ENCODE measurements at regions not wholly inside any gene's neighbourhood (a gene's known extent, or its start where the extent isn't known, plus 50 kb on each side); places are given as distances from the start of the nearest gene placed in this dataset.

- no peak for DNase-seq (ENCODE audit: extremely low spot score in 2 of 2)
- H3K4me3 ChIP-seq = no peak overlapping the region
- TF ChIP-seq CTCF (IDR thresholded peaks at IDR 0.05) (no peak), POLR2AphosphoS5 (IDR thresholded peaks at IDR 0.05; ENCODE audit: insufficient read depth in 1 of 2, low read depth in 1 of 2) (no peak), POLR2A (IDR thresholded peaks at IDR 0.05) (no peak)
- H3K27me3 ChIP-seq = no peaks in the 10 kb centered on the region
- no peaks in the 10 kb centered on the region for H3K4me1 ChIP-seq
- H3K36me3 ChIP-seq = no peaks in the 10 kb centered on the region
- no peaks in the 10 kb centered on the region for H3K9me3 ChIP-seq
- no peak overlapping the region for H3K27ac ChIP-seq
- intact Hi-C loops (cut with DNase I) = no loop called here
Observed at GRCh38 chr5:84650429-84650828, 265.7 kb upstream of the EDIL3 start.

- Histone ChIP-seq H3K27me3 (no peaks in the 10 kb centered on the region), H3K27ac (no peak overlapping the region), H3K9me3 (no peaks in the 10 kb centered on the region), H3K4me1 (no peaks in the 10 kb centered on the region), H3K4me3 (no peak overlapping the region), H3K36me3 (no peaks in the 10 kb centered on the region)
- intact Hi-C loops (cut with DNase I) = no loop called here
- no peak for DNase-seq (ENCODE audit: extremely low spot score in 2 of 2)
- TF ChIP-seq POLR2A (IDR thresholded peaks at IDR 0.05) = no peak
- TF ChIP-seq CTCF (IDR thresholded peaks at IDR 0.05) = no peak
- TF ChIP-seq POLR2AphosphoS5 (IDR thresholded peaks at IDR 0.05; ENCODE audit: insufficient read depth in 1 of 2, low read depth in 1 of 2) = no peak
Observed at GRCh38 chr5:84647581-84647980, 262.9 kb upstream of the EDIL3 start.

GRCh38 chr5:84642795-84643194 is 258.1 kb upstream of the EDIL3 start:
- no peak for DNase-seq (ENCODE audit: extremely low spot score in 2 of 2)
- no peaks in the 10 kb centered on the region for H3K9me3 ChIP-seq
- intact Hi-C loops (cut with DNase I) = no loop called here
- no peaks in the 10 kb centered on the region for H3K4me1 ChIP-seq
- no peaks in the 10 kb centered on the region for H3K27me3 ChIP-seq
- no peak overlapping the region for H3K27ac ChIP-seq
- H3K36me3 ChIP-seq = no peaks in the 10 kb centered on the region
- TF ChIP-seq POLR2AphosphoS5 (IDR thresholded peaks at IDR 0.05; ENCODE audit: insufficient read depth in 1 of 2, low read depth in 1 of 2) = no peak
- no peak for TF ChIP-seq POLR2A (IDR thresholded peaks at IDR 0.05)
- no peak for TF ChIP-seq CTCF (IDR thresholded peaks at IDR 0.05)
- H3K4me3 ChIP-seq = no peak overlapping the region

GRCh38 chr5:84642324-84642723 is 257.6 kb upstream of the EDIL3 start:
- H3K4me3 ChIP-seq = no peak overlapping the region
- no peaks in the 10 kb centered on the region for H3K9me3 ChIP-seq
- intact Hi-C loops (cut with DNase I) = no loop called here
- no peak for TF ChIP-seq POLR2A (IDR thresholded peaks at IDR 0.05)
- no peak for TF ChIP-seq CTCF (IDR thresholded peaks at IDR 0.05)
- no peak for TF ChIP-seq POLR2AphosphoS5 (IDR thresholded peaks at IDR 0.05; ENCODE audit: insufficient read depth in 1 of 2, low read depth in 1 of 2)
- H3K27ac ChIP-seq = no peak overlapping the region
- no peaks in the 10 kb centered on the region for H3K36me3 ChIP-seq
- no peak for DNase-seq (ENCODE audit: extremely low spot score in 2 of 2)
- no peaks in the 10 kb centered on the region for H3K4me1 ChIP-seq
- H3K27me3 ChIP-seq = no peaks in the 10 kb centered on the region

GRCh38 chr5:84637662-84638375 is 253.1 kb upstream of the EDIL3 start:
- TF ChIP-seq POLR2AphosphoS5 (IDR thresholded peaks at IDR 0.05; ENCODE audit: insufficient read depth in 1 of 2, low read depth in 1 of 2) (no peak), POLR2A (IDR thresholded peaks at IDR 0.05) (no peak), CTCF (IDR thresholded peaks at IDR 0.05) (no peak)
- DNase-seq (ENCODE audit: extremely low spot score in 2 of 2) = no peak
- intact Hi-C loops (cut with DNase I) = no loop called here
- Histone ChIP-seq H3K36me3 (no peaks in the 10 kb centered on the region), H3K27ac (no peak overlapping the region), H3K27me3 (no peaks in the 10 kb centered on the region), H3K4me3 (no peak overlapping the region), H3K9me3 (no peaks in the 10 kb centered on the region), H3K4me1 (no peaks in the 10 kb centered on the region)
